ENCODE measurements at regions not wholly inside any gene's neighbourhood (a gene's known extent, or its start where the extent isn't known, plus 50 kb on each side); places are given as distances from the start of the nearest gene placed in this dataset.

- no peak overlapping the region for H3K18ac ChIP-seq (ENCODE audit: extremely low read depth, low read length)
- no peaks in the 10 kb centered on the region for H3K36me3 ChIP-seq (ENCODE audit: control insufficient read depth in 2 of 4, insufficient read depth in 4 of 4, low read length in 3 of 4)
- no peak overlapping the region for H3K9ac ChIP-seq (replicated peaks in 1 of 4; ENCODE audit: extremely low read depth in 1 of 4, low read depth in 3 of 4, low read length in 3 of 4)
- no peak overlapping the region for H2BK12ac ChIP-seq (ENCODE audit: low read depth, low read length)
- no peak overlapping the region for H2BK120ac ChIP-seq (replicated peaks; ENCODE audit: low read depth, low read length)
- no peak overlapping the region for H4K8ac ChIP-seq (ENCODE audit: extremely low read depth, insufficient read depth, low read length)
- no peak overlapping the region for H2BK5ac ChIP-seq (ENCODE audit: low read depth, low read length)
- H3K56ac ChIP-seq (replicated peaks; ENCODE audit: insufficient read length, low read depth, low read length), result no peak overlapping the region
- H3K79me1 ChIP-seq (ENCODE audit: low read depth, low read length), result no peaks in the 10 kb centered on the region
- H3K4me3 ChIP-seq (ENCODE audit: extremely low read depth in 1 of 4, insufficient read depth in 2 of 4, low read depth in 3 of 4, low read length in 4 of 4), result no peak overlapping the region
- no peak overlapping the region for H3K4me2 ChIP-seq (ENCODE audit: insufficient read depth in 1 of 2, low read depth in 2 of 2, low read length in 2 of 2)
- peaks cover 0 to 28% (median 15%) of the 10 kb centered on the region in 4 experiments; a peak in 6 of 7 replicates for H3K27me3 ChIP-seq (replicated peaks in 1 of 4; ENCODE audit: control insufficient read depth in 3 of 4, extremely low read depth in 1 of 4, insufficient read depth in 3 of 4, low read length in 3 of 4)
- H4K5ac ChIP-seq (ENCODE audit: insufficient read length, low read depth, low read length), result no peak overlapping the region
- WGBS, 2 experiments (ENCODE audit: extremely low coverage in 1 of 2, insufficient coverage in 1 of 2, insufficient read length in 1 of 2, insufficient replicate concordance in 2 of 2, low coverage in 1 of 2, low lambda C conversion rate in 2 of 2, missing lambda C conversion rate in 1 of 2), result 97% methylated on average over 3 of the region's 3 CpGs; no CpG with 5 or more reads in 1 of the 2 experiments
- ChIA-PET CTCF (ENCODE audit: partially characterized antibody) (interaction anchor here (0.6 to 1.9 kb wide), 2 partner anchors 25 to 67 kb away, joined by 3 to 5 read pairs; no protein-coding TSS in a partner anchor), POLR2A (ENCODE audit: partially characterized antibody) (no interaction called here)
- H3K23me2 ChIP-seq (ENCODE audit: low read depth, low read length), result peaks cover 7% of the 10 kb centered on the region; the same call in 1 of the 2 replicates
- H3K79me2 ChIP-seq (ENCODE audit: control insufficient read depth in 1 of 2, insufficient read depth in 2 of 2, low read length in 2 of 2), result no peaks in the 10 kb centered on the region
- H3K4ac ChIP-seq (replicated peaks; ENCODE audit: insufficient read length, low read depth, low read length), result no peak overlapping the region
- no peak overlapping the region for H3K23ac ChIP-seq (ENCODE audit: insufficient read length)
- H2AK5ac ChIP-seq (ENCODE audit: low read depth, low read length), result no peak overlapping the region
- H2BK15ac ChIP-seq (ENCODE audit: low read length), result no peak overlapping the region; the same call in 1 of the 2 replicates
- no peaks in the 10 kb centered on the region for H3K9me3 ChIP-seq (ENCODE audit: insufficient read depth in 2 of 2, low read depth in 1 of 2, low read length in 1 of 2)
- H2BK20ac ChIP-seq (ENCODE audit: low read length), result no peak overlapping the region
- peaks cover 6 to 14% (median 12%) of the 10 kb centered on the region in 4 experiments; a peak in 6 of 7 replicates for H3K4me1 ChIP-seq (replicated peaks in 1 of 4; ENCODE audit: control insufficient read depth in 3 of 4, insufficient read depth in 4 of 4, low read length in 3 of 4)
- no peak overlapping the region for H4K91ac ChIP-seq (replicated peaks; ENCODE audit: insufficient read length, low read length)
- H3K14ac ChIP-seq (ENCODE audit: insufficient read length), result no peak overlapping the region
- H2AFZ ChIP-seq (ENCODE audit: low read length), result no peak overlapping the region
- FAIRE-seq, result no peak
- DNase-seq (ENCODE audit: low read depth in 1 of 2, low spot score in 2 of 2), result no peak
- H4K20me1 ChIP-seq (replicated peaks in 1 of 2; ENCODE audit: control insufficient read depth in 1 of 2, insufficient read depth in 2 of 2, low read length in 2 of 2), result no peaks in the 10 kb centered on the region
- no peak overlapping the region for H3K27ac ChIP-seq (ENCODE audit: low read depth, low read length)
Measured at GRCh38 chr13:44308352-44308751, 65.3 kb upstream of the SERP2 start.
